GM19328 (cell line): ENCODE measurements at regions not wholly inside any gene's neighbourhood (a gene's known extent, or its start where the extent isn't known, plus 50 kb on each side); places are given as distances from the start of the nearest gene placed in this dataset.

Source experiments
- ATAC-seq: cut with Tn5 transposase; IDR thresholded peaks from one replicate; pipeline ENCODE4 v1.9.1; 2021; ENCODE audit warnings: mild to moderate bottlenecking, moderate library complexity; ENCODE audit not compliant: unreplicated experiment

GRCh38 chr22:47449508-47450270, 687.2 kb downstream of the TBC1D22A start:
- ATAC-seq: no peak

- ATAC-seq: no peak
These were observed 686.1 kb downstream of the TBC1D22A start for GRCh38 chr22:47448231-47449223.

GRCh38 chr22:47446821-47447810, 684.7 kb downstream of the TBC1D22A start:
- no peak for ATAC-seq

GRCh38 chr22:47446331-47446730, 683.9 kb downstream of the TBC1D22A start:
- no peak for ATAC-seq

- ATAC-seq: no peak
These were observed 683.4 kb downstream of the TBC1D22A start for GRCh38 chr22:47445716-47446290.

- no peak for ATAC-seq
These were observed 682.8 kb downstream of the TBC1D22A start for GRCh38 chr22:47445212-47445611.

- ATAC-seq: no peak
These were observed 682.3 kb downstream of the TBC1D22A start for GRCh38 chr22:47444746-47445065.

- ATAC-seq: no peak
These were observed 681.6 kb downstream of the TBC1D22A start for GRCh38 chr22:47443836-47444745.

GRCh38 chr22:47442821-47443220, 680.4 kb downstream of the TBC1D22A start:
- no peak for ATAC-seq

GRCh38 chr22:47439643-47440265, 677.3 kb downstream of the TBC1D22A start:
- no peak for ATAC-seq

GRCh38 chr22:47437636-47438035, 675.2 kb downstream of the TBC1D22A start:
- ATAC-seq: no peak

GRCh38 chr22:47437110-47437509, 674.7 kb downstream of the TBC1D22A start:
- no peak for ATAC-seq

- ATAC-seq: no peak
These were observed 673.4 kb downstream of the TBC1D22A start for GRCh38 chr22:47435826-47436225.

GRCh38 chr22:47435204-47435487, 672.7 kb downstream of the TBC1D22A start:
- no peak for ATAC-seq

- ATAC-seq: no peak
These were observed 672.1 kb downstream of the TBC1D22A start for GRCh38 chr22:47434336-47435203.

- no peak for ATAC-seq
These were observed 671.2 kb downstream of the TBC1D22A start for GRCh38 chr22:47433627-47434026.

- no peak for ATAC-seq
These were observed 670.2 kb downstream of the TBC1D22A start for GRCh38 chr22:47432683-47433082.
